Lower leg skin (tissue), 4 donors: ENCODE measurements at regions not wholly inside any gene's neighbourhood (a gene's known extent, or its start where the extent isn't known, plus 50 kb on each side); places are given as distances from the start of the nearest gene placed in this dataset.

ENCODE experiments used
- DNase-seq, 2 donors: peaks; one replicate each; pipeline ENCODE4 v3.0.0-alpha.2; 2019; ENCODE audit warnings: low spot score in 2 of 2
- H3K4me3 ChIP-seq: fragments of 200-600 bp; sonication (generic); 2 replicates; pipeline ENCODE4 v1.5.1; 2017; ENCODE audit warnings: mild to moderate bottlenecking, low read depth; ENCODE audit not compliant: poor library complexity, severe bottlenecking
- POLR2A ChIP-seq, 2 donors: fragments of 450-650 bp; IDR thresholded peaks; one replicate each; pipeline ENCODE4 v1.6.1; 2016 to 2017; ENCODE audit warnings: antibody characterized with exemption in 2 of 2, mild to moderate bottlenecking in 1 of 2, moderate library complexity in 1 of 2
- whole genome bisulfite sequencing, 2 donors: methylation state at CpG; one replicate each; pipeline ENCODE4 v1.1.5; 2018; 5-methylcytosine and 5-hydroxymethylcytosine counted together
- intact Hi-C: fragments of 100-400 bp; cut with DNase I; formaldehyde crosslinking; loops from one replicate; pipeline ENCODE4 v1.15.0; 2023; ENCODE audit warnings: low total_unique reads
- TF ChIP-seq, protein P1 (sequence below), 3 donors: fragments of 450-650 bp; IDR thresholded peaks; one replicate each; pipeline ENCODE4 v1.5.1; 2016; ENCODE audit warnings: antibody characterized with exemption in 3 of 3, mild to moderate bottlenecking in 3 of 3, moderate library complexity in 2 of 3

DNA sequence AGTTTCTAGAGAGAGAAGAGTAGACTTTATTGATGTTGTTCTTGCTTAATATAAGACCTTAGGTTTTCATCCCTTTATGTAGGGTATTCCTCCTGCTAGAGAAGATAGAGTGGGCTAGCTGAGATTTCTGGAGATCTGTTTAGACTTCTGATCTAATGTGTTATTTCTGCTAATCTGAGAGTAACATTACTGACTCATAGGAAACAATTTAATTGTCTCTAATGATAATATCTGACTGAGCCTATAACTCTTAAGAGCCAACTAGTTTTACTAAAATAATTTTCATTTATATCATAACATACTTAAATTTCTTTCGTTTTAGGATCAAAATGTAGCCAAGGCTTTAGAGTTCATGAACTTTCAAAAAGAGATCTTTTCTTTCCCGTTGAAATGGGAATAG, 618.7 kb upstream of the ZEB2 start:
- WGBS, 2 donors: 77 to 78% methylated on average over 2 of the region's 2 CpGs
- DNase-seq: no peak
- TF ChIP-seq POLR2A (IDR thresholded peaks at IDR 0.05): no peak
- TF ChIP-seq, protein P1, sequence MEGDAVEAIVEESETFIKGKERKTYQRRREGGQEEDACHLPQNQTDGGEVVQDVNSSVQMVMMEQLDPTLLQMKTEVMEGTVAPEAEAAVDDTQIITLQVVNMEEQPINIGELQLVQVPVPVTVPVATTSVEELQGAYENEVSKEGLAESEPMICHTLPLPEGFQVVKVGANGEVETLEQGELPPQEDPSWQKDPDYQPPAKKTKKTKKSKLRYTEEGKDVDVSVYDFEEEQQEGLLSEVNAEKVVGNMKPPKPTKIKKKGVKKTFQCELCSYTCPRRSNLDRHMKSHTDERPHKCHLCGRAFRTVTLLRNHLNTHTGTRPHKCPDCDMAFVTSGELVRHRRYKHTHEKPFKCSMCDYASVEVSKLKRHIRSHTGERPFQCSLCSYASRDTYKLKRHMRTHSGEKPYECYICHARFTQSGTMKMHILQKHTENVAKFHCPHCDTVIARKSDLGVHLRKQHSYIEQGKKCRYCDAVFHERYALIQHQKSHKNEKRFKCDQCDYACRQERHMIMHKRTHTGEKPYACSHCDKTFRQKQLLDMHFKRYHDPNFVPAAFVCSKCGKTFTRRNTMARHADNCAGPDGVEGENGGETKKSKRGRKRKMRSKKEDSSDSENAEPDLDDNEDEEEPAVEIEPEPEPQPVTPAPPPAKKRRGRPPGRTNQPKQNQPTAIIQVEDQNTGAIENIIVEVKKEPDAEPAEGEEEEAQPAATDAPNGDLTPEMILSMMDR (IDR thresholded peaks at IDR 0.05): no peak
- no peak overlapping the region for H3K4me3 ChIP-seq
- intact Hi-C loops: no loop called here

GRCh38 chr2:145137901-145138300, 618.0 kb upstream of the ZEB2 start:
- 98 to 100% methylated on average over 1 of the region's 1 CpG for WGBS, 2 donors

GRCh38 chr2:145137211-145137610, 617.3 kb upstream of the ZEB2 start:
- WGBS, 2 donors: 88 to 96% methylated on average over 4 of the region's 4 CpGs
- intact Hi-C loops: no loop called here
- TF ChIP-seq, protein P1 (IDR thresholded peaks at IDR 0.05): no peak
- no peak for TF ChIP-seq POLR2A (IDR thresholded peaks at IDR 0.05)
- DNase-seq: no peak
- H3K4me3 ChIP-seq: no peak overlapping the region

More at GRCh38 chr2:145137901-145138300, 618.0 kb upstream of the ZEB2 start:
- no peak overlapping the region for H3K4me3 ChIP-seq
- intact Hi-C loops: no loop called here
- no peak for DNase-seq
- no peak for TF ChIP-seq POLR2A (IDR thresholded peaks at IDR 0.05)

DNA sequence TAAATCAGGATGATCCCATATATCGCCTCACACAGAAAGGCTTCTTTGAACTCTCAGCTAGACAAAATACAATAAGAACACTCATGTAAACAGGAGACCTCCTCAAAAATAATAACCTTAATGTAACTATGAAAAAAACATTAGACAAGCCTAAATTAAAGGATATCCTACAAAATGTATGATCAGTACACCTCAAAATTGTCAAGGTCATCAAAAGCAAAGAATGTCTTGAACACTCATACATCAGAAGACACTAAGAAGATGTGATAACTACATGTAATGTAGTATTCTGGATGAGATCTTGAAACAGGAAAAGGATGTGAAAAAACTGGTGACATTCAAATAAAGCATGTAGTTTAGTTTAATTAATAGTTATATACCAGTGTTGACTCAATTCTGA, 616.8 kb upstream of the ZEB2 start:
- intact Hi-C loops: no loop called here
- TF ChIP-seq POLR2A (IDR thresholded peaks at IDR 0.05): no peak
- TF ChIP-seq, protein P1 (IDR thresholded peaks at IDR 0.05): no peak
- no peak for DNase-seq
- 95 to 96% methylated on average over 1 of the region's 1 CpG for WGBS, 2 donors
- H3K4me3 ChIP-seq: no peak overlapping the region

DNA sequence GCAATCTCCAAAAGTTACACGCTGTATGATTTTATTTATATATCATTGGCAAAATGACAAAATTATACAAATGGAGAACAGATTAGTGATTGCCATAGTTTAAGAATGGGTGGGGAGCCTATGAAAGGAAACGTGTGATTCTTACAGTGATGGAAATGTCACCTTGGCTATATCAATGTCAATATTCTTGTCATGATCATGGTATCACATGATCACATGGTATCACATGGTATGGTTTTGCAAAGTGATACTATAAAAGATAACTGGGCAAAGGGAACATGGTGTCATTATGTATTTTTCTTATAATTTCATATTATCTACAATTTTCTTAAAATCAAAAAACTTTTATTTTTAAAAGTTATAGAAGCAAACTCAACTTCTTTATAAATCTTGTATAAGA, 606.2 kb upstream of the ZEB2 start:
- WGBS, 2 donors: 67 to 68% methylated on average over 2 of the region's 2 CpGs
- no peak for DNase-seq
- TF ChIP-seq, protein P1 (IDR thresholded peaks at IDR 0.05): no peak
- TF ChIP-seq POLR2A (IDR thresholded peaks at IDR 0.05): no peak
- H3K4me3 ChIP-seq: no peak overlapping the region
- intact Hi-C loops: no loop called here

DNA sequence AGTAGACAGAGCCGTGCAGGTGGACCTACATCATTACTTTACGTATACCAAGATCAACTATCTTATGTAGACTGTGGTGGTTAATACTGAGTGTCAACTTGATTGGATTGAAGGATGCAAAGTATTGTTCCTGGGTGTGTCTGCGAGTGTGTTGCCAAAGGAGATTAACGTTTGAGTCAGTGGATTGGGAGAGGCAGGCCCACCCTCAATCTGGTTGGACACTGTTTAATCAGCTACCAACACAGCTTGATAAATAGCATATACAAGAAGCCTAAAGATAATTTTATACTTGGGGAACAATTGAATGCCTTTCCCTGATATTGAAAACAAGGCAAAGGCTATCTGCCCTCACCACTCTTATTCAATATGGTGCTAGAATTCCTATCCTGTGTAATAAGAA, 604.2 kb upstream of the ZEB2 start:
- DNase-seq: no peak
- WGBS, 2 donors: 77 to 85% methylated on average over 4 of the region's 4 CpGs
- no peak overlapping the region for H3K4me3 ChIP-seq
- intact Hi-C loops: no loop called here
- no peak for TF ChIP-seq POLR2A (IDR thresholded peaks at IDR 0.05)
- TF ChIP-seq, protein P1 (IDR thresholded peaks at IDR 0.05): no peak
